ENCODE measurements at regions not wholly inside any gene's neighbourhood (a gene's known extent, or its start where the extent isn't known, plus 50 kb on each side); places are given as distances from the start of the nearest gene placed in this dataset.

GRCh38 chr17:34874478-34874877 is 86.8 kb downstream of the CCT6B start:
- Histone ChIP-seq H3F3A (replicated peaks; ENCODE audit: low read depth) (no peaks in the 10 kb centered on the region), H4K20me1 (replicated peaks; ENCODE audit: insufficient read depth) (no peaks in the 10 kb centered on the region; the same call in 1 of the 2 replicates), H3K27ac (ENCODE audit: low read depth) (no peak overlapping the region), H2AFZ (no peak overlapping the region), H3K4me1 (ENCODE audit: insufficient read depth) (peaks cover 10% of the 10 kb centered on the region; the same call in 1 of the 2 replicates), H3K4me2 (no peak overlapping the region), H3K27me3 (ENCODE audit: insufficient read depth) (no peaks in the 10 kb centered on the region), H3K79me2 (replicated peaks; ENCODE audit: insufficient read depth) (no peaks in the 10 kb centered on the region), H3K9me2 (ENCODE audit: insufficient read depth) (no peaks in the 10 kb centered on the region), H3K4me3 (no peak overlapping the region), H3K36me3 (ENCODE audit: insufficient read depth) (no peaks in the 10 kb centered on the region)
- no peak for ATAC-seq
- no peak overlapping the region for H3K4me3 Mint-ChIP-seq
- H3K27ac Mint-ChIP-seq: no peak overlapping the region
- peaks cover 11% of the 10 kb centered on the region for H3K9me3 Mint-ChIP-seq
- H3K4me1 Mint-ChIP-seq: peaks cover 8% of the 10 kb centered on the region; the same call in 2 of the 3 replicates
- 0 out of 3 replicates have a peak, but pooled peaks cover 4% of the 10 kb centered on the region for H3K36me3 Mint-ChIP-seq (ENCODE audit: low read depth)
- TF ChIP-seq ZNF331 (CRISPR knock-in tag; IDR thresholded peaks at IDR 0.05; ENCODE audit: low read depth) (no peak), POLR2AphosphoS5 (IDR thresholded peaks at IDR 0.05; ENCODE audit: low read depth) (no peak), ZNF462 (CRISPR knock-in tag; IDR thresholded peaks at IDR 0.05) (no peak), NANOG (IDR thresholded peaks at IDR 0.05; ENCODE audit: borderline replicate concordance) (no peak), ZNF114 (CRISPR knock-in tag; IDR thresholded peaks at IDR 0.05) (no peak), JUNB (IDR thresholded peaks at IDR 0.05; ENCODE audit: unreplicated experiment) (no peak), CREB1 (CRISPR knock-in tag; IDR thresholded peaks at IDR 0.05; ENCODE audit: low read depth) (no peak), EZH2 (IDR thresholded peaks at IDR 0.05; ENCODE audit: low read depth, unreplicated experiment) (no peak), EZH2phosphoT487 (IDR thresholded peaks at IDR 0.05; ENCODE audit: unreplicated experiment) (no peak)
- TF ChIP-seq, protein P1, sequence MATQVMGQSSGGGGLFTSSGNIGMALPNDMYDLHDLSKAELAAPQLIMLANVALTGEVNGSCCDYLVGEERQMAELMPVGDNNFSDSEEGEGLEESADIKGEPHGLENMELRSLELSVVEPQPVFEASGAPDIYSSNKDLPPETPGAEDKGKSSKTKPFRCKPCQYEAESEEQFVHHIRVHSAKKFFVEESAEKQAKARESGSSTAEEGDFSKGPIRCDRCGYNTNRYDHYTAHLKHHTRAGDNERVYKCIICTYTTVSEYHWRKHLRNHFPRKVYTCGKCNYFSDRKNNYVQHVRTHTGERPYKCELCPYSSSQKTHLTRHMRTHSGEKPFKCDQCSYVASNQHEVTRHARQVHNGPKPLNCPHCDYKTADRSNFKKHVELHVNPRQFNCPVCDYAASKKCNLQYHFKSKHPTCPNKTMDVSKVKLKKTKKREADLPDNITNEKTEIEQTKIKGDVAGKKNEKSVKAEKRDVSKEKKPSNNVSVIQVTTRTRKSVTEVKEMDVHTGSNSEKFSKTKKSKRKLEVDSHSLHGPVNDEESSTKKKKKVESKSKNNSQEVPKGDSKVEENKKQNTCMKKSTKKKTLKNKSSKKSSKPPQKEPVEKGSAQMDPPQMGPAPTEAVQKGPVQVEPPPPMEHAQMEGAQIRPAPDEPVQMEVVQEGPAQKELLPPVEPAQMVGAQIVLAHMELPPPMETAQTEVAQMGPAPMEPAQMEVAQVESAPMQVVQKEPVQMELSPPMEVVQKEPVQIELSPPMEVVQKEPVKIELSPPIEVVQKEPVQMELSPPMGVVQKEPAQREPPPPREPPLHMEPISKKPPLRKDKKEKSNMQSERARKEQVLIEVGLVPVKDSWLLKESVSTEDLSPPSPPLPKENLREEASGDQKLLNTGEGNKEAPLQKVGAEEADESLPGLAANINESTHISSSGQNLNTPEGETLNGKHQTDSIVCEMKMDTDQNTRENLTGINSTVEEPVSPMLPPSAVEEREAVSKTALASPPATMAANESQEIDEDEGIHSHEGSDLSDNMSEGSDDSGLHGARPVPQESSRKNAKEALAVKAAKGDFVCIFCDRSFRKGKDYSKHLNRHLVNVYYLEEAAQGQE (IDR thresholded peaks at IDR 0.05; ENCODE audit: unreplicated experiment): no peak
- H3K27me3 Mint-ChIP-seq (ENCODE audit: insufficient read depth, low read depth, poor library complexity): no peaks in the 10 kb centered on the region
- no peak for DNase-seq (ENCODE audit: low spot score)
